ENCODE measurements at regions not wholly inside any gene's neighbourhood (a gene's known extent, or its start where the extent isn't known, plus 50 kb on each side); places are given as distances from the start of the nearest gene placed in this dataset.

GRCh38 chr7:156000601-156001396 lies 188.5 kb upstream of the SHH start:
- TF ChIP-seq CTCF (IDR thresholded peaks at IDR 0.05; ENCODE audit: insufficient read depth, low read length) (no peak), GABPA (IDR thresholded peaks at IDR 0.05; ENCODE audit: low read depth) (no peak), SPI1 (IDR thresholded peaks at IDR 0.05; ENCODE audit: borderline replicate concordance, low read depth) (no peak), POLR2AphosphoS5 (IDR thresholded peaks at IDR 0.05; ENCODE audit: low read depth) (no peak), REST (IDR thresholded peaks at IDR 0.05; ENCODE audit: insufficient replicate concordance, low read depth) (no peak)
